GM20000 (cell line): ENCODE measurements at regions not wholly inside any gene's neighbourhood (a gene's known extent, or its start where the extent isn't known, plus 50 kb on each side); places are given as distances from the start of the nearest gene placed in this dataset.

Experiments used
- DNase-seq: peaks from one replicate; pipeline ENCODE4 v3.0.0; 2012; ENCODE audit warnings: low spot score
- CTCF ChIP-seq: IDR thresholded peaks from 2 replicates; pipeline ENCODE4 v1.5.1; 2012; ENCODE audit warnings: mild to moderate bottlenecking, control low read depth; ENCODE audit errors: extremely low read depth, missing control alignments

GRCh38 chr16:13390093-13390985, 488.9 kb downstream of the SHISA9 start:
- peak; percentile 25 for DNase-seq
- TF ChIP-seq CTCF = no peak

- DNase-seq = no peak
- no peak for TF ChIP-seq CTCF
Measured at GRCh38 chr16:13390986-13391305, 489.5 kb downstream of the SHISA9 start.

GRCh38 chr16:13391337-13391736, 489.9 kb downstream of the SHISA9 start:
- TF ChIP-seq CTCF = no peak
- no peak for DNase-seq

- DNase-seq = no peak
- no peak for TF ChIP-seq CTCF
Measured at GRCh38 chr16:13392341-13392740, 490.9 kb downstream of the SHISA9 start.

GRCh38 chr16:13393816-13394215, 492.4 kb downstream of the SHISA9 start:
- no peak for TF ChIP-seq CTCF
- DNase-seq = no peak

- no peak for DNase-seq
- no peak for TF ChIP-seq CTCF
Measured at GRCh38 chr16:13394488-13394887, 493.1 kb downstream of the SHISA9 start.

- DNase-seq = no peak
- TF ChIP-seq CTCF = no peak
Measured at GRCh38 chr16:13397126-13397525, 495.7 kb downstream of the SHISA9 start.
